Vagina (tissue), 2 donors: ENCODE measurements at regions not wholly inside any gene's neighbourhood (a gene's known extent, or its start where the extent isn't known, plus 50 kb on each side); places are given as distances from the start of the nearest gene placed in this dataset.

Source experiments
- CTCF ChIP-seq, 3 experiments: fragments of 450-650 bp in 2 of 3; fragments of 200-600 bp in 1 of 3; sonication (generic) in 1 of 3; IDR thresholded peaks; one replicate each; pipeline ENCODE4 v1.5.1; 2017 to 2019; ENCODE audit warnings: antibody characterized with exemption in 3 of 3, mild to moderate bottlenecking in 2 of 3, moderate library complexity in 2 of 3
- POLR2A ChIP-seq, 2 donors: fragments of 450-650 bp; IDR thresholded peaks; one replicate each; pipeline ENCODE4 v1.6.1; 2017; ENCODE audit warnings: antibody characterized with exemption in 2 of 2, mild to moderate bottlenecking in 2 of 2, moderate library complexity in 2 of 2
- POLR2AphosphoS5 ChIP-seq, 2 donors: sonication (generic); formaldehyde crosslinking; IDR thresholded peaks; one replicate each; pipeline ENCODE4 v1.9.0; 2017; ENCODE audit warnings: antibody characterized with exemption in 2 of 2, mild to moderate bottlenecking in 2 of 2, low read depth in 1 of 2; ENCODE audit not compliant: insufficient read depth in 1 of 2

DNA sequence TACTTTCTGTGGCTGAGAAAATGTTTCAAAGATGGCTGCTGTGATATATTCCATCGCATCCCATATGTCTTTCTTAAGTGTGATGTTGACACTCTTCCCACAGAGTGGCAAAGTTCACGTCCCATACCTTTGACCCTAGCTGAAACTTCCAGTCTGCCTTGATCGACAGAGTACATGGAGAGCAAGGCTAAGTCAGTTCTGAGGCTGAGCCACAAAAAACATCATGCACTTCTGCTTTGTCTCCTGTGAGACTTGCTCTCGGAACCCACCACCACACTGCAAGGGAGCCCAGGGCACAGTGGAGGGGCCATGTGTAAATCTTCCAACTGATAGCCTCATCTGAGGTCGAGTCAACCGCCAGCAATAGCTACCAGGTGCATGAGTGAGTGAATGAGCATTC is 431.9 kb upstream of the RUNX1 start:
- TF ChIP-seq CTCF (IDR thresholded peaks at IDR 0.05): no peak
- no peak for TF ChIP-seq POLR2AphosphoS5 (IDR thresholded peaks at IDR 0.05; ENCODE audit: insufficient read depth in 1 of 2, low read depth in 1 of 2)
- no peak for TF ChIP-seq POLR2A (IDR thresholded peaks at IDR 0.05)
